Stimulated activated effector memory CD8-positive, alpha-beta T cell treated with anti-CD3 and anti-CD28 coated beads, Interleukin-12 subunit alpha, Interleukin-12 subunit beta, amount 100 ng/mL, for 72 hours (primary cell): ENCODE measurements at regions not wholly inside any gene's neighbourhood (a gene's known extent, or its start where the extent isn't known, plus 50 kb on each side); places are given as distances from the start of the nearest gene placed in this dataset.

ENCODE experiments used
- ATAC-seq: fragments of 150-1000 bp; cut with Tn5 transposase; 2 replicates; pipeline ENCODE4 v1.10.0; 2021
- DNase-seq, 2 donors: peaks; one replicate each; pipeline ENCODE4 v3.0.0; 2021 to 2022; ENCODE audit warnings: low spot score in 2 of 2
- H3K27ac Mint-ChIP-seq: one replicate; pipeline ENCODE4 v1.8.0; 2022; ENCODE audit warnings: mild to moderate bottlenecking, mixed read lengths
- H3K36me3 Mint-ChIP-seq: one replicate; pipeline ENCODE4 v1.8.0; 2022; ENCODE audit warnings: mild to moderate bottlenecking, mixed read lengths
- H3K4me1 Mint-ChIP-seq: one replicate; pipeline ENCODE4 v1.8.0; 2022; ENCODE audit warnings: mixed read lengths
- H3K4me3 Mint-ChIP-seq: one replicate; pipeline ENCODE4 v1.8.0; 2022; ENCODE audit warnings: mild to moderate bottlenecking, mixed read lengths
- H3K9me3 Mint-ChIP-seq: one replicate; pipeline ENCODE4 v1.8.0; 2022; ENCODE audit warnings: mixed read lengths

- no peak overlapping the region for H3K4me3 Mint-ChIP-seq
- no peak for DNase-seq
- no peaks in the 10 kb centered on the region for H3K36me3 Mint-ChIP-seq
- H3K4me1 Mint-ChIP-seq, result no peaks in the 10 kb centered on the region
- H3K9me3 Mint-ChIP-seq, result peaks cover 14% of the 10 kb centered on the region
- no peak overlapping the region for H3K27ac Mint-ChIP-seq
- ATAC-seq, result no peak
These were observed 95.6 kb upstream of the MYO16 start for GRCh38 chr13:108533842-108534241.

- peaks cover 14% of the 10 kb centered on the region for H3K9me3 Mint-ChIP-seq
- DNase-seq, result no peak
- H3K4me3 Mint-ChIP-seq, result no peak overlapping the region
- H3K27ac Mint-ChIP-seq, result no peak overlapping the region
- no peaks in the 10 kb centered on the region for H3K4me1 Mint-ChIP-seq
- H3K36me3 Mint-ChIP-seq, result no peaks in the 10 kb centered on the region
- ATAC-seq, result no peak
These were observed 94.7 kb upstream of the MYO16 start for GRCh38 chr13:108534728-108535127.

- no peak overlapping the region for H3K27ac Mint-ChIP-seq
- ATAC-seq, result no peak
- no peaks in the 10 kb centered on the region for H3K4me1 Mint-ChIP-seq
- H3K36me3 Mint-ChIP-seq, result no peaks in the 10 kb centered on the region
- H3K4me3 Mint-ChIP-seq, result no peak overlapping the region
- no peak for DNase-seq
- H3K9me3 Mint-ChIP-seq, result peaks cover 7% of the 10 kb centered on the region
These were observed 79.5 kb upstream of the MYO16 start for GRCh38 chr13:108549934-108550333.

- Mint-ChIP-seq H3K27ac (no peak overlapping the region), H3K4me1 (no peaks in the 10 kb centered on the region)
These were observed 77.7 kb upstream of the MYO16 start for GRCh38 chr13:108551674-108552073.

GRCh38 chr13:108558489-108558888, 70.9 kb upstream of the MYO16 start:
- H3K36me3 Mint-ChIP-seq, result no peaks in the 10 kb centered on the region
- no peak overlapping the region for H3K4me3 Mint-ChIP-seq
- ATAC-seq, result no peak
- DNase-seq, result no peak
- H3K4me1 Mint-ChIP-seq, result no peaks in the 10 kb centered on the region
- H3K9me3 Mint-ChIP-seq, result peaks cover 3% of the 10 kb centered on the region
- H3K27ac Mint-ChIP-seq, result no peak overlapping the region

More at GRCh38 chr13:108551674-108552073, 77.7 kb upstream of the MYO16 start:
- DNase-seq, result no peak
- H3K9me3 Mint-ChIP-seq, result peaks cover 7% of the 10 kb centered on the region
- H3K36me3 Mint-ChIP-seq, result no peaks in the 10 kb centered on the region
- peak; percentile 8 for ATAC-seq
- no peak overlapping the region for H3K4me3 Mint-ChIP-seq

- Mint-ChIP-seq H3K4me1 (no peaks in the 10 kb centered on the region), H3K9me3 (peaks cover 4% of the 10 kb centered on the region), H3K36me3 (no peaks in the 10 kb centered on the region), H3K4me3 (no peak overlapping the region), H3K27ac (no peak overlapping the region)
- ATAC-seq (no peak), DNase-seq (no peak)
These were observed 69.3 kb upstream of the MYO16 start for GRCh38 chr13:108560093-108560492.

GRCh38 chr13:108561149-108561548, 68.3 kb upstream of the MYO16 start:
- Mint-ChIP-seq H3K4me1 (no peaks in the 10 kb centered on the region), H3K36me3 (no peaks in the 10 kb centered on the region), H3K9me3 (peaks cover 4% of the 10 kb centered on the region), H3K27ac (no peak overlapping the region), H3K4me3 (no peak overlapping the region)
- ATAC-seq (no peak), DNase-seq (no peak)

GRCh38 chr13:108566413-108567170, 62.8 kb upstream of the MYO16 start:
- no peak overlapping the region for H3K27ac Mint-ChIP-seq

GRCh38 chr13:108572782-108573211, 56.6 kb upstream of the MYO16 start:
- H3K4me1 Mint-ChIP-seq, result no peaks in the 10 kb centered on the region
- no peak overlapping the region for H3K27ac Mint-ChIP-seq
- DNase-seq, result no peak
- no peak for ATAC-seq
- no peaks in the 10 kb centered on the region for H3K36me3 Mint-ChIP-seq
- no peak overlapping the region for H3K4me3 Mint-ChIP-seq
- H3K9me3 Mint-ChIP-seq, result no peaks in the 10 kb centered on the region

More at GRCh38 chr13:108566413-108567170, 62.8 kb upstream of the MYO16 start:
- ATAC-seq (no peak), DNase-seq (no peak)
- no peak overlapping the region for H3K4me3 Mint-ChIP-seq
- H3K4me1 Mint-ChIP-seq, result no peaks in the 10 kb centered on the region
- peaks cover 9% of the 10 kb centered on the region for H3K9me3 Mint-ChIP-seq
- H3K36me3 Mint-ChIP-seq, result no peaks in the 10 kb centered on the region

- H3K4me1 Mint-ChIP-seq, result no peaks in the 10 kb centered on the region
- no peaks in the 10 kb centered on the region for H3K36me3 Mint-ChIP-seq
- H3K27ac Mint-ChIP-seq, result no peak overlapping the region
- no peak for ATAC-seq
- DNase-seq, result no peak
- no peak overlapping the region for H3K4me3 Mint-ChIP-seq
- H3K9me3 Mint-ChIP-seq, result no peaks in the 10 kb centered on the region
These were observed 56.0 kb upstream of the MYO16 start for GRCh38 chr13:108573455-108573854.

- Mint-ChIP-seq H3K9me3 (no peaks in the 10 kb centered on the region), H3K27ac (no peak overlapping the region), H3K36me3 (no peaks in the 10 kb centered on the region), H3K4me1 (no peaks in the 10 kb centered on the region), H3K4me3 (no peak overlapping the region)
- DNase-seq (no peak), ATAC-seq (peak; percentile 47)
These were observed 54.6 kb upstream of the MYO16 start for GRCh38 chr13:108574856-108575255.

- Mint-ChIP-seq H3K36me3 (no peaks in the 10 kb centered on the region), H3K9me3 (no peaks in the 10 kb centered on the region), H3K27ac (no peak overlapping the region)
These were observed 54.0 kb upstream of the MYO16 start for GRCh38 chr13:108575430-108575829.

More at GRCh38 chr13:108575430-108575829, 54.0 kb upstream of the MYO16 start:
- no peak overlapping the region for H3K4me3 Mint-ChIP-seq
- H3K4me1 Mint-ChIP-seq, result no peaks in the 10 kb centered on the region
- DNase-seq (no peak), ATAC-seq (no peak)
